NCI-H1417 treated with DMSO at 0.1 percent for 48 hours (cell line): ENCODE measurements at regions not wholly inside any gene's neighbourhood (a gene's known extent, or its start where the extent isn't known, plus 50 kb on each side); places are given as distances from the start of the nearest gene placed in this dataset.
"Not testable (repeated sequence)": the region's sequence is repeated elsewhere in the genome, so short reads cannot be mapped to it uniquely, and the experiment has no call there.

Experiments
- DNase-seq: peaks from one replicate; lab custom pipeline; 2025; lab: John Stamatoyannopoulos, UW

- no peak for DNase-seq
Observed at GRCh38 chr10:65786279-65786678, 1139.6 kb upstream of the LRRTM3 start.

DNA sequence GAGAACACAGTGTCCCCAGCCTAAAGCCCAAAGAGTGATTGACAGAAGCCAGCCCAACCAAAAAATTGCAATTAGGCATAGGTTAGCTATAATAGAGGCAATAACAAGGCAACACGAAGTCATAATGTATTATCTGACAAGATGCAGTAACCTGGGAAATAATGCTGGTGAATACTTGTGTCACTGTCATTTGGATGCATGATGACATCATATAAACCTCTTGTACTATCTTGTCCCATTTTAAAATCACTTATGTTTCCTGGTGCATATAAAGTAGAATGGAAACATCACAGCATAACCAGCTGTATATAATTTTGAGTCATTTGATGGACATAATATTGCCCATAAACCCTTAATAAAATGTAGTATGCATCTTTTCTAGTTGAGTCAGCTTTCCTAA is 1138.3 kb upstream of the LRRTM3 start:
- no peak for DNase-seq

DNA sequence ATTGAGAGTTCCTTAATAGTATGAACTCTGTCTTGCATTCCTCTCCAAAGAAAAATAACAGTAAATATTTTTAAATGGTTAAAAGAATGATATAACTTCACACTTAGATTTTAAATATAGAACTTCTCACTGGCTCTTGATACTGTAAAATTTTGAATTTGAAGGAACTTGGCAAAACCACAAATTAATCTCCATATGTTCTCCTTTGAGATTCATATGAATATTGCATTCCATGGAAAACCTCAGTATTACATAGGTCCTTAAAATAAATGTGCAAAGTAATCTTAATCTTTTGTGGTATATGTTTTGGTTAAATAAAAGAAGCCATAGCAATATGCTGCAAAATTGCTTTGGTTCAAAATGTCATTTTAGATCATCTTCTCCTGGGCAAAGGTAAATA is 1137.6 kb upstream of the LRRTM3 start:
- DNase-seq = no peak

GRCh38 chr10:65791979-65792378 is 1133.9 kb upstream of the LRRTM3 start:
- DNase-seq = no peak

DNA sequence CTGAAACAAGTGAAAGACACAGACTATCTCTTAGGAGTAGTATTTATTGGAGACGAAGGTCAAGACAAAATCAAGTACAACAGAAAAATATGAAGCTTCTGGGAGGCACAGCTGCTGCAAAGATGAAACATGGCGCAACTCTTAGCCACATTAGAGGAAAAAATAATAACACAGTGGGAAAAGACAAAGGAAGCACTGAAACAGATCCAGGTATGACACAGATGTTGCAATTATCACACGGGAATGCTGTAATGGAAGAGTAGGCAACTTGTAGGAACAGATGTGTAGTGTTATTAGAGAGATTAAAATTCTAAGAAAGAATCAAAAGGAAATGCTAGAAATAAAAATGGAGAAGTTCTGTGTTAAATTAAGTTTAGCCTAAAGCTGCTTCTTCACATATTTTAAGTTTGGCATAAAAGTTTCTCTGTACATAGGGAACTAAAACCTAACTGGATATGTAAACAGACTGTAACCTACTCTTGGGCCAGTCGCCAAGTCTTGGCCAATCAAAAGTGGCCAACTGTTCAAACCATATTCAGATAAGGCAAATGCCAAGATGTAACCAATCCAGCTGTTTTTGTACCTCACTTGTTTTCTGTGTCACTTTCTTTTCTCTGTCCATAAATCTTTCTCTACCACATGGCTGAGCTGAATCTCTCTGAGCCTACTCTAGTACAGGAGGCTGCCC is 1132.0 kb upstream of the LRRTM3 start:
- no peak for DNase-seq

DNA sequence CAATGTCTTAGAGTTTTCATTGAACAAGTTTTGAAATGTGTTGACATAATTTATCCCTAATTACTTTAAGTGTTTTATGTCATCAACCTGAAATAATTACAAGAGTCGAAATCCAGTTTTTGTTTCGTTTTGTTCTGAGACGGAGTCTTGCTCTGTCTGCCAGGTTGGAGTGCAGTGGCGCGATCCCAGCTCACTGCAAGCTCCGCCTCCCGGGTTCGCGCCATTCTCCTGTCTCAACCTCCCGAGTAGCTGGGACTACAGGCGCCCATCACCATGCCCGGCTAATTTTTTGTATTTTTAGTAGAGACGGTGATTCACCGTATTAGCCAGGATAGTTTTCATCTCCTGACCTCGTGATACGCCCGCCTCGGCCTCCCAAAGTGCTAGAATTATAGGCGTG is 1131.0 kb upstream of the LRRTM3 start:
- not testable (repeated sequence) for DNase-seq

DNA sequence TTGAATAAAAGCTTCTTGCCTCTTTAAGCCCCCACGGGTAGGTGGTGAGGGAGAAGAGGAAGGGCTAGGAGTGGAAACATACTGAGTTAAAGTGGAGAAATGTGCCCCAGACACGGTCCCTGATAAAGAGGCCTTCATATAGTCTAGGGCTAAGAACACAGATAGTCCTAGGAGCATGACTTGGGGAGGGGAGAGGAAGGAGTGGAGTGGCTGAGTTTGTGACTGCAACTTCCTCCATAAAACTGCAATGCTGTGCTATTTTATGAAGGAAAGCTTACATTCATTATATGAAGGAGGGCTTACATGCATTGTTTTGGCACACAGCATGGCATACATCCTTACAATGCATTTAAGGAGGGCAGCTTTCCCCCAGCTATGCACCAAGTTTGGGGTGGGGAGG is 1129.4 kb upstream of the LRRTM3 start:
- no peak for DNase-seq

DNA sequence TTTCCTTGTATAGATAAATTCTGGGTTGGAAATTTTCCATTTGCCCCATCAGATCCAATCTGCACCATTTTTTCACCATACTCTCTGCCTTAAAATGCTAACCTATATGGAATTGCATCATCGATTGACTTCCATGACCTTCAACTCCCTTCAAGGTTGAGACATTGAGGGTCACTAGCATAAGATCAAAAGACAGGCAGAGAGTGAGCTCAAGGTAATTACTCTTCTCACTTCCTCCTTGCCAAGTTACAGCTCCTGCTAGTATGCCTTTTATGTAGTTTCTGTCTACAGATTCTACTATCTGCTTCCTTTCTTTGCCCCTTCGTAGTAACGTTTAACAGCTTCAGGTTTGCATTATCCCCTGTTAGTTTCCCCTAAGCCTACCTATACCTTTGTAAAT is 1127.7 kb upstream of the LRRTM3 start:
- DNase-seq = no peak

DNA sequence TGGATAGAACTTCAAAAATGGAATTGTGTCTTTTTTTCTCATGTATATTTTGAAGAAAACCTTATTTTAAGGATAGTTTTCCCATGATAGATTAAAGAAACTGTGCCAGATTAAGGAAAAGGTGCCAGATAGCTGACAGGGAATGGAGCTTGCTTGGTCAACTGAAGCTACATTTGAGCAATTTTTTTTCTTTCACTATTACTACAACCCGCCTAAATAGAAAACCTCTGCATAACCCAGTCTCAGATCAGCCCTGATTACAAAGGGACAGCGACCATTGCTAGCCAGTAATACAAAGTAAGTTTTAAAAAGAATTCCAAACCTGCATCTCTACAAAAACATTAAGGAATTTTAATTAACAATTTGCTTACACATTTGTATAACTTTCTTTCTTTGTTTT is 1123.4 kb upstream of the LRRTM3 start:
- no peak for DNase-seq

- DNase-seq = no peak
Observed at GRCh38 chr10:65805511-65805910, 1120.3 kb upstream of the LRRTM3 start.

GRCh38 chr10:65805993-65806392 is 1119.8 kb upstream of the LRRTM3 start:
- DNase-seq = no peak

GRCh38 chr10:65808687-65809333 is 1117.0 kb upstream of the LRRTM3 start:
- no peak for DNase-seq

DNA sequence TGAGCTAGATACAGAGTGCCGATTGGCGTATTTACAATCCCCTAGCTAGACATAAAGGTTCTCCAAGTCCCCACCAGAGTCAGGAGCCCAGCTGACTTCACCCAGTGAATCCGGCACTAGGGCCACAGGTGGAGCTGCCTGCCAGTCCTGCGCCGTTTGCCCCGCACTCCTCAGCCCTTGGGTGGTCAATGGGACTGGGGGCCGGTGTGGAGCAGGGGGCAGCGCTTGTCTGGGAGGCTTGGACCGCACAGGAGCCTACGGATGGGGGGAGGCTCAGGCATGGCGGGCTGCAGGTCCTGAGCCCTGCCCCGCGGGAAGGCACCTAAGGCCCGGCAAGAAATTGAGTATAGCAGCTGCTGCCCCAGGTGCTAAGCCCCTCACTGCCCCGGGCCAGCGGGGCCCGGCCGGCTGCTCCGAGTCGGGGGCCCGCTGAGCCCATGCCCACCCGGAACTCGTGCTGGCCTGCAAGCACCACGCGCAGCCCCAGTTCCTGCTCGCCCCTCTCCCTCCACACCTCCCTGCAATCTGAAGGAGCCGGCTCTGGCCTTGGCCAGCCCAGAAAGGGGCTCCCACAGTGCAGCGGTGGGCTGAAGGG is 1113.8 kb upstream of the LRRTM3 start:
- DNase-seq = no peak

- DNase-seq = no peak
Observed at GRCh38 chr10:65816536-65816935, 1109.3 kb upstream of the LRRTM3 start.

DNA sequence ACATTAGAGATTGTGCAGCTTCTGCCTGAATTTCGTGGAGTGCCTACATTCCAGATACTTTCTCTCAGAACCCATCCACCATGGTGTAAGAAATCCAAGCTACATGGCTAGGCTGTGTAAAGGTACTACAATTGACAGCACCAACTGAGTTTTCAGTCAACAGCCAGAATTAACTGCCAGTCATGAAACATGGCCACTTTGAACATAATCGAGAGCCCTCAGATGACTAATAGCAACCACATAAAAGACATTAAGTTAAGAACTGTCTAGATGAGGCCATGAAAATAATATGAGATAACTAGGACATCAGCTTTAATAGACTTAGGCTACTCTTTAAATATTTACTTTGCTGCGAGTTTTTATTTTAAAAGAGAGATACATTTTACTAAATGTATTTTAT is 1106.8 kb upstream of the LRRTM3 start:
- no peak for DNase-seq

DNA sequence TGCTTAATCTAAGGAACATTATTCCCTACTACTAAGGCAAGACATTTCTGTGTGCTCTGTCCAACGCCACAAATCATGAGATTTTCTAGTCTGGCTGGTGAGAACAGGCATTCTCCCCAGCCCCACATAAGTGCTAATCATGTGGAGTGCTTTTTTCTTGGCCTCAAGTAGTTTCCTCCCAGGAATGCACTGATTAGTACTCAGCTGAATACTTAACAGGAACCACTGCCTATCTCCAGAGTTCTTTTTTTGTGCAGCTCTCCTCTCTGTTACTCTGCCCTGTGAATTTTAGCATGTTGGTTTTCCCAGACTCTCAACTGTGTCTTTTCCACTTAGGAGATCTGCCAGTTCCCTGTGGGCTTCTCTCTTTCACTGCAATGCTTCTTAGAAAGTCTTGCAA is 1098.5 kb upstream of the LRRTM3 start:
- no peak for DNase-seq

GRCh38 chr10:65838811-65839210 is 1087.0 kb upstream of the LRRTM3 start:
- no peak for DNase-seq

GRCh38 chr10:65843203-65843602 is 1082.6 kb upstream of the LRRTM3 start:
- DNase-seq = no peak

- no peak for DNase-seq
Observed at GRCh38 chr10:65845916-65846315, 1079.9 kb upstream of the LRRTM3 start.

DNA sequence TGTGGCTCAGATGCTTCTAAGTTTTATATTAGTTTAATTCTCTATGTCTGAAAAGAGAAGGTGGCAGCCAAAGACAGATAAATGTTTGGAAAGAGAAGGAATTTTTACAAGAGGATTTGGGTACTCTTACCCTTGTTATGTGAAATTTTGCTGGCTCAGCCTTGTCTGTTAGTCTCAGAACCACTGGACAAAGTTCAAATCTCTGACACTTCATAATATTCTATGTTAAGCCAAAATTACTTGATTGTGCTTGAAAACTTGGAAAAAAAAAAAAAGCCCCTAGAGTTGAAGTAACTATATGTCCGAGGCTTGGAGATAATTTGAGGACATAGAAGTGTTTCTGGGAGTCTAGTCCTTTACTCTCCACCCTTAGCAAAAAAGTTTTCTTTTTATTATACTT is 1079.3 kb upstream of the LRRTM3 start:
- DNase-seq = no peak

- DNase-seq = no peak
Observed at GRCh38 chr10:65846949-65847348, 1078.9 kb upstream of the LRRTM3 start.

DNA sequence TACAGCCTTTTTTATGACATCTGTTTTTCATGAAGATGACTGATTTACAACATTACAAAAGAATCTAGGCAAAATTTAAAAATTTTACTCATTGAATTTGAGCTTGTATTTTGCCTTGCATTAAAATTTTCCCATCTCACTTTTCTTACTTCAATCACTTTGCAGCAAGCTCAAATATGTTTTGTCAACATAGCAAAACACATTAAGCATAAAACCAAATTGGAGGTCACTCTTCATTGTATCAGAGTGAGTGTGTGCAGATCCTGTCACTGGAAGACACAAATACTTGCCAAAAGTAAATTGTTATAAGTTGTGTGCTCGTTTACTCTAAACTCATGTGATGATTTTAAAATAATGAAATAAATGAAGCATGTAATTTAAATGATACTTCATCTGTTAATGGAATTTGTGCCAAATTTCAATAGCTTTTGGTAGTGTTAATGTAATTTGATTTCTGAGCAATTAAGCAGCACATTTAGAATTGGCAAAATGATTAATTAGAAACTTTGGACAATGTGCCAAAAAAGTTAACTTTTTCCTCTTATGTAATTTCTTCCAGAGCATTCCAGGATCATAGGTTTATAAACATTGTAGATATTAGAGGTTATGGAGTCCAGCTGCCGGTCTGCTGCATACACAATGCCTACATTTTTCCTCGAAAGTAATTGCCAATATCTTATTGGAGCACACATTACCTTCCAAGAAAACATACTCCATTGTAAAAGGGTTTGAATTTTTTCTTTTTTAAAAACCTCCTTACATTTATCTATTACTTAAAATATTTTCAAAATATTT is 1078.2 kb upstream of the LRRTM3 start:
- DNase-seq = no peak

DNA sequence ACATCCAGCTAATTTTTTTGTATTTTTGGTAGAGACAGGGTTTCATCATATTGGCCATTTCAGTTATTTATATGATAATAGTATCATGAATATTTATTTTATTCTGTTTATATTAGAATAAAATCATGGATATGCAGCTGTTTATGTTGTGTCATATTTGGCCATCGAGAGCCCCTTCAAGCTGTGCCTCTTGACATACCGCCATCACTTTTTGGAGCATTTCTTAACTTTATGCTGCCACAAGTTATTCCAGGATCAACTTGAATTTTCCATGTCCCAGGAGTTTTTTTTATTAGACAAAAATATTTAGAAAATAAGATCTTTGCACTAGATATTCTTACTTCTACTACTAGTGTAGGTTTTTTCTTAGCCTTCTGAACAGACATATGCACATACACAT is 1067.0 kb upstream of the LRRTM3 start:
- DNase-seq = no peak
